Endothelial cell (in vitro differentiated cells): ENCODE measurements at regions not wholly inside any gene's neighbourhood (a gene's known extent, or its start where the extent isn't known, plus 50 kb on each side); places are given as distances from the start of the nearest gene placed in this dataset.

ENCODE experiments used
- DNase-seq: peaks from one replicate; pipeline ENCODE4 v3.0.0; 2021; ENCODE audit warnings: low spot score
- H3K27ac Mint-ChIP-seq: one replicate; pipeline ENCODE4 v1.8.0; 2021; ENCODE audit warnings: mixed read lengths, inconsistent platforms; ENCODE audit not compliant: unreplicated experiment
- H3K27me3 Mint-ChIP-seq: one replicate; pipeline ENCODE4 v1.8.0; 2021; ENCODE audit warnings: mild to moderate bottlenecking, moderate library complexity, mixed read lengths, inconsistent platforms; ENCODE audit not compliant: unreplicated experiment
- H3K36me3 Mint-ChIP-seq: one replicate; pipeline ENCODE4 v1.8.0; 2021; ENCODE audit warnings: mild to moderate bottlenecking, low read depth, mixed read lengths, inconsistent platforms; ENCODE audit not compliant: unreplicated experiment
- H3K4me1 Mint-ChIP-seq: one replicate; pipeline ENCODE4 v1.8.0; 2021; ENCODE audit warnings: mild to moderate bottlenecking, mixed read lengths, inconsistent platforms; ENCODE audit not compliant: unreplicated experiment
- H3K4me3 Mint-ChIP-seq: one replicate; pipeline ENCODE4 v1.8.0; 2021; ENCODE audit warnings: mild to moderate bottlenecking, mixed read lengths, inconsistent platforms; ENCODE audit not compliant: unreplicated experiment
- H3K9me3 Mint-ChIP-seq: one replicate; pipeline ENCODE4 v1.8.0; 2021; ENCODE audit warnings: mixed read lengths, inconsistent platforms; ENCODE audit not compliant: unreplicated experiment
- TF ChIP-seq, protein P1 (sequence below): fragments of 200-600 bp; sonication (generic); IDR thresholded peaks from one replicate; pipeline ENCODE4 v1.5.0; 2021; ENCODE audit warnings: antibody characterized with exemption; ENCODE audit not compliant: unreplicated experiment

DNA sequence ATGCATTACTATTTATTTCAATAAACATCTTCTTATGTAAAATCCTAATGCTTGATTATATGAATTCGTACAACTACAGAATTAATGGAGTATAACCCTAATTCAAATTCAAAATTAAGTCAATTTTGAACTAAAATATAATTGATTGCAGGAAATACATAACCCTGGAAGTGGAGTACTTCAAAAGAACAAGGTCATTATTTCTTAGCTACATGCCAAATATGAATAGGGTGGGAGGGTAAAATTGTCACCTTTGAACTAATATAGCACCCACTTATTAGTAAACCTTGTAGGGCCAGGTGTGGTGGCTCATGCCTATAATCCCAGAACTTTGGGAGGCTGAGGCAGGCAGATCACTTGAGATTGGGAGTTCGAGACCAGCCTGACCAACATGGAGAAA, 895.4 kb upstream of the ACVR2A start:
- TF ChIP-seq, protein P1, sequence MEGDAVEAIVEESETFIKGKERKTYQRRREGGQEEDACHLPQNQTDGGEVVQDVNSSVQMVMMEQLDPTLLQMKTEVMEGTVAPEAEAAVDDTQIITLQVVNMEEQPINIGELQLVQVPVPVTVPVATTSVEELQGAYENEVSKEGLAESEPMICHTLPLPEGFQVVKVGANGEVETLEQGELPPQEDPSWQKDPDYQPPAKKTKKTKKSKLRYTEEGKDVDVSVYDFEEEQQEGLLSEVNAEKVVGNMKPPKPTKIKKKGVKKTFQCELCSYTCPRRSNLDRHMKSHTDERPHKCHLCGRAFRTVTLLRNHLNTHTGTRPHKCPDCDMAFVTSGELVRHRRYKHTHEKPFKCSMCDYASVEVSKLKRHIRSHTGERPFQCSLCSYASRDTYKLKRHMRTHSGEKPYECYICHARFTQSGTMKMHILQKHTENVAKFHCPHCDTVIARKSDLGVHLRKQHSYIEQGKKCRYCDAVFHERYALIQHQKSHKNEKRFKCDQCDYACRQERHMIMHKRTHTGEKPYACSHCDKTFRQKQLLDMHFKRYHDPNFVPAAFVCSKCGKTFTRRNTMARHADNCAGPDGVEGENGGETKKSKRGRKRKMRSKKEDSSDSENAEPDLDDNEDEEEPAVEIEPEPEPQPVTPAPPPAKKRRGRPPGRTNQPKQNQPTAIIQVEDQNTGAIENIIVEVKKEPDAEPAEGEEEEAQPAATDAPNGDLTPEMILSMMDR: no peak
- H3K4me3 Mint-ChIP-seq: no peak overlapping the region
- no peaks in the 10 kb centered on the region for H3K36me3 Mint-ChIP-seq
- no peak for DNase-seq
- H3K4me1 Mint-ChIP-seq: peaks cover 2% of the 10 kb centered on the region
- H3K27me3 Mint-ChIP-seq: no peaks in the 10 kb centered on the region
- H3K27ac Mint-ChIP-seq: no peak overlapping the region
- no peaks in the 10 kb centered on the region for H3K9me3 Mint-ChIP-seq

DNA sequence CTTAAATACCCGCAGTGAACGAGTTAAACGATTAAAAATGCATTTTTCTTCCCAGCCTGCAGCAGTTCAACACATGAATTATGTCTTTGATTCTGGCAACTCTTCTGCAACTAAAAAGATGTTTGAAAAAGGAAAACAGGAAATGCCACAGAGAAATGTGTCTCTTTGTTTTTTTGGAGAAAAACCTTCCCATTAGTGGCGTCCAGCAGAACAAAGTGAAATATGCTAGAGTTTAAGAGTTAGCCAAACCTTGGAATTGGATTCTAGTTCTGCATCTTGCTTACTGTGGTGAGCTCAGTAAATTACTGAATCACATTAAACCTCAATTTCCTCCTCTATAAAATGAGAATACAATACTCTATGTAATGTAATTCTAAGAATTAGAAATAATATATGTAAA, 900.2 kb upstream of the ACVR2A start:
- TF ChIP-seq, protein P1: no peak
- Mint-ChIP-seq H3K27ac (no peak overlapping the region), H3K4me1 (peaks cover 10% of the 10 kb centered on the region), H3K4me3 (no peak overlapping the region), H3K27me3 (no peaks in the 10 kb centered on the region), H3K36me3 (no peaks in the 10 kb centered on the region), H3K9me3 (no peaks in the 10 kb centered on the region)
- DNase-seq: no peak

DNA sequence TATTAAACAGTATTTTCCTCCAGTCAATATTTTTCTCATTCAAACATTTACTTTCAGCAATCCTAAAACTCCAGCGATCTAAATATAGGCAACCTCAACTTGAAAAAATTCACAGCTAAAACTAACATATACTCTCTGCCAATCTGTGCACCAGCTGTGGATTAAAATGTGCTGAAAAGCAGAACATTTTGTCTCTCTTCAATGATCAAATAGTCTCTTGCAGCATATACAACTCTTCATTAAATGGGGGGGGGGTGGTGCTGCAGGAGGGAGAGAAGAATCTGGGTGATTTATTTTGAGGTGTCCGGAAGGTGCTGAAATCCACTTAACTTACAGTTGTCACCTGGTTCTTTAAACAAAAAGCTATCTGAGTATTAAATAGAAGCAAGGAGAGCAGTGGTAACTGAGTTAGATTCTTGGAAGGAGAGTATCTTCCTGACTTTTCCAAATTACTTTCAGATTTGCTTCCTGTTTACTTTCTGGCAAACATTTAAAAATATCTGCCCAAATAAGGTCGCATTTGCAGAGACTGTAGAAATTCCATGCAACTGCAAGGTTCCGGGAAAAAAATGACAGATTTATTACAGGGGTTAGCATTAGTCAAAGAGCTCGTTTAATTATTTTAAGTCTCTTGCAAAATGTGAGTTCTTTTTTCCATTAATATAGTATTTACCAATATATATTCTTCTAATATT, 904.7 kb upstream of the ACVR2A start:
- no peak overlapping the region for H3K4me3 Mint-ChIP-seq
- DNase-seq: no peak
- H3K36me3 Mint-ChIP-seq: no peaks in the 10 kb centered on the region
- H3K4me1 Mint-ChIP-seq: peaks cover 10% of the 10 kb centered on the region
- TF ChIP-seq, protein P1: no peak
- no peaks in the 10 kb centered on the region for H3K9me3 Mint-ChIP-seq
- no peaks in the 10 kb centered on the region for H3K27me3 Mint-ChIP-seq
- H3K27ac Mint-ChIP-seq: no peak overlapping the region

DNA sequence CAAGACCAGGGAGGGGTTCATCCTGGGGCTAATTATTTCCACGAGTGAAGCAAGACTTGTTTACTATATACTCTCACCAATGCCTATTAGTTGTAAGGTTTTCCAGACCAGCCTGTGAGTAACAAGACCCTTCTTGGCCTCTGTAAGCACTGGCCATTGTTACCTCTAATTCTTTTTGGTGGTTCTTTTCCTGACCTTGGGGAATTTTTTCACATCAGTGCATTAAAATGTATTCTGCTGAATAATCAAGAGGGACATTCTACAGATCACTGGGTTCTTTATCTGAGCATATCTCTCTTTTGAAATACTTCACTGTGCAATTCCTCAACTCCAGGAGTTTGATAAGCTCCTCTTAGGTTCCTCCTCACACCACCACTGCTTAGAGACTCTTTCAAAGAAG, 909.9 kb upstream of the ACVR2A start:
- no peaks in the 10 kb centered on the region for H3K9me3 Mint-ChIP-seq

DNA sequence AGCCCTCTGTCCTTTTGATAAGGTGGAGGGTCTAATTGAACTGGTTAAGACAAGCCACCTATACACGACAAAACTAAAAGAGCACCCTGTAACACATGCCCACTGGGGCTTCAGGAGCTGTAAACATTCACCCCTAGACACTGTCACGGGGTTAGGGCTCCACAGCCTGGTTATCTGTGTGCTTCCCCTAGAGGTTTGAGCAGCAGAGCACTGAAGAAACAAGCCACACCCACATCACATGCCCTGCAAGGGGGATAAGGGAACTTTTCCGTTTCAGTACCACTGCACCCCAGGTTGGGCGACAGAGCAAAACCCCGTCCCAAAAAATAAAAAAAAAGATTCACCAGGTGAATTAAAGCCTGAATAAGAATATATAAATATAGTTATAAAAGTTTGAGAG, 913.7 kb upstream of the ACVR2A start:
- Mint-ChIP-seq H3K27ac (no peak overlapping the region), H3K36me3 (no peaks in the 10 kb centered on the region), H3K27me3 (no peaks in the 10 kb centered on the region), H3K4me3 (no peak overlapping the region), H3K9me3 (no peaks in the 10 kb centered on the region), H3K4me1 (no peaks in the 10 kb centered on the region)
- TF ChIP-seq, protein P1: no peak
- no peak for DNase-seq

More for the DNA sequence above, 909.9 kb upstream of the ACVR2A start:
- H3K36me3 Mint-ChIP-seq: no peaks in the 10 kb centered on the region
- no peak overlapping the region for H3K4me3 Mint-ChIP-seq
- no peak for DNase-seq
- H3K27ac Mint-ChIP-seq: no peak overlapping the region
- no peaks in the 10 kb centered on the region for H3K27me3 Mint-ChIP-seq
- peaks cover 1% of the 10 kb centered on the region for H3K4me1 Mint-ChIP-seq
- TF ChIP-seq, protein P1: no peak
